PC-3 (cell line): ENCODE measurements at regions not wholly inside any gene's neighbourhood (a gene's known extent, or its start where the extent isn't known, plus 50 kb on each side); places are given as distances from the start of the nearest gene placed in this dataset.

Source experiments
- ATAC-seq: fragments of 200-7000 bp; cut with Tn5 transposase; 2 replicates; pipeline ENCODE4 v1.9.1; 2020; ENCODE audit warnings: mild to moderate bottlenecking, moderate library complexity
- BruUV-seq: library from RNA; stranded (reverse); fragments of 400-500 nt; replicated peaks from 2 replicates; lab custom pipeline; 2021; lab: Mats Ljungman, UMichigan
- CTCF ChIA-PET: fragments of 300-600 bp; sonication (Branson Sonifier 250); formaldehyde crosslinking; loops from one replicate; lab custom pipeline; 2022; ENCODE audit warnings: antibody characterized with exemption; lab: Charles Lee
- POLR2A ChIA-PET: fragments of 300-600 bp; sonication (Branson Sonifier 250); formaldehyde crosslinking; loops from one replicate; lab custom pipeline; 2022; ENCODE audit warnings: antibody characterized with exemption; ENCODE audit not compliant: unreplicated experiment; lab: Charles Lee
- DNase-seq: peaks from one replicate; pipeline ENCODE4 v3.0.0-alpha.2; 2015
- H2AFZ ChIP-seq: fragments of 300-600 bp; sonication (generic); 2 replicates; pipeline ENCODE4 v1.6.0; 2016; ENCODE audit warnings: antibody characterized with exemption, low read length
- H3F3A ChIP-seq: fragments of 300-600 bp; sonication (generic); one replicate; pipeline ENCODE4 v1.6.0; 2017; ENCODE audit warnings: antibody characterized with exemption, low read length, control low read depth, mild to moderate bottlenecking; ENCODE audit not compliant: unreplicated experiment
- H3K27ac ChIP-seq: fragments of 300-600 bp; sonication (generic); 2 replicates; pipeline ENCODE4 v1.5.1; 2016; ENCODE audit warnings: mild to moderate bottlenecking, low read length
- H3K27me3 ChIP-seq: fragments of 300-600 bp; sonication (generic); 2 replicates; pipeline ENCODE4 v1.6.1; 2016; ENCODE audit warnings: low read length, mixed read lengths
- H3K36me3 ChIP-seq: fragments of 300-600 bp; sonication (generic); 2 replicates; pipeline ENCODE4 v1.6.1; 2016; ENCODE audit warnings: low read depth, mixed run types, low read length, mixed read lengths
- H3K4me1 ChIP-seq: fragments of 300-600 bp; sonication (generic); 2 replicates; pipeline ENCODE4 v1.5.1; 2016; ENCODE audit warnings: low read length; ENCODE audit not compliant: insufficient read depth
- H3K4me2 ChIP-seq: fragments of 300-600 bp; sonication (generic); 2 replicates; pipeline ENCODE4 v1.6.0; 2016; ENCODE audit warnings: low read length
- H3K4me3 ChIP-seq: fragments of 300-600 bp; sonication (generic); 2 replicates; pipeline ENCODE4 v1.5.1; 2016; ENCODE audit warnings: mild to moderate bottlenecking, low read length, mixed read lengths
- H3K79me2 ChIP-seq: fragments of 300-600 bp; sonication (generic); 2 replicates; pipeline ENCODE4 v1.6.1; 2017; ENCODE audit warnings: low read length, mixed read lengths
- H3K9ac ChIP-seq: fragments of 300-600 bp; sonication (generic); 2 replicates; pipeline ENCODE4 v1.6.0; 2016; ENCODE audit warnings: mild to moderate bottlenecking, low read length
- H3K9me2 ChIP-seq: fragments of 300-600 bp; sonication (generic); replicated peaks from 2 replicates; pipeline ENCODE4 v1.6.1; 2016; ENCODE audit warnings: mixed run types, low read length, mixed read lengths
- H3K9me3 ChIP-seq: fragments of 300-600 bp; sonication (generic); 2 replicates; pipeline ENCODE4 v1.6.1; 2016; ENCODE audit warnings: low read length, mixed read lengths
- H4K20me1 ChIP-seq: fragments of 300-600 bp; sonication (generic); 2 replicates; pipeline ENCODE4 v1.6.1; 2016; ENCODE audit warnings: low read length, mixed read lengths
- CTCF ChIP-seq: fragments of 300-600 bp; sonication (generic); conservative IDR thresholded peaks from 2 replicates; pipeline ENCODE4 v1.5.1; 2017; ENCODE audit warnings: antibody characterized with exemption, low read depth, mild to moderate bottlenecking, low read length
- EZH2 ChIP-seq: fragments of 300-600 bp; sonication (generic); IDR thresholded peaks from one replicate; pipeline ENCODE4 v1.6.1; 2017; ENCODE audit warnings: antibody characterized with exemption, mild to moderate bottlenecking, low read length; ENCODE audit not compliant: unreplicated experiment
- EZH2phosphoT487 ChIP-seq: fragments of 300-600 bp; sonication (generic); IDR thresholded peaks from 2 replicates; pipeline ENCODE4 v1.6.1; 2018; ENCODE audit warnings: mild to moderate bottlenecking, antibody characterized with exemption, low read length, borderline replicate concordance
- intact Hi-C: fragments of 100-400 bp; cut with micrococcal nuclease; formaldehyde crosslinking; loops from 2 replicates; pipeline ENCODE4 v1.9.0; 2023

- ChIA-PET CTCF (no interaction called here), POLR2A (no interaction called here)
- H3K4me1 ChIP-seq = peaks cover 28% of the 10 kb centered on the region
Observed at GRCh38 chr6:88378639-88379038, 212.5 kb upstream of the CNR1 start.

GRCh38 chr6:88377976-88378568 lies 211.9 kb upstream of the CNR1 start:
- Histone ChIP-seq H3K27me3 (no peaks in the 10 kb centered on the region), H3K9me2 (no peaks in the 10 kb centered on the region), H3K9me3 (no peaks in the 10 kb centered on the region), H3K4me2 (no peak overlapping the region), H3K9ac (no peak overlapping the region), H3F3A (no peaks in the 10 kb centered on the region), H3K4me3 (no peak overlapping the region), H4K20me1 (no peaks in the 10 kb centered on the region), H3K36me3 (no peaks in the 10 kb centered on the region), H3K4me1 (peaks cover 28% of the 10 kb centered on the region), H3K79me2 (no peaks in the 10 kb centered on the region), H2AFZ (no peak overlapping the region), H3K27ac (no peak overlapping the region)
- ATAC-seq = no peak
- ChIA-PET CTCF (no interaction called here), POLR2A (no interaction called here)
- no peak for TF ChIP-seq EZH2
- TF ChIP-seq CTCF = no peak
- no peak for TF ChIP-seq EZH2phosphoT487
- BruUV-seq = no TSS peak
- intact Hi-C loops = no loop called here
- DNase-seq = no peak

More at GRCh38 chr6:88378639-88379038, 212.5 kb upstream of the CNR1 start:
- ATAC-seq (no peak), DNase-seq (no peak)
- Histone ChIP-seq H3F3A (no peaks in the 10 kb centered on the region), H3K9me2 (no peaks in the 10 kb centered on the region), H3K79me2 (no peaks in the 10 kb centered on the region), H3K9me3 (no peaks in the 10 kb centered on the region), H3K9ac (no peak overlapping the region), H3K36me3 (no peaks in the 10 kb centered on the region), H4K20me1 (no peaks in the 10 kb centered on the region), H3K27ac (no peak overlapping the region), H3K4me3 (no peak overlapping the region), H2AFZ (no peak overlapping the region), H3K4me2 (no peak overlapping the region), H3K27me3 (peaks cover 5% of the 10 kb centered on the region; the same call in 1 of the 2 replicates)
- TF ChIP-seq EZH2phosphoT487 = no peak
- TF ChIP-seq EZH2 = no peak
- no peak for TF ChIP-seq CTCF
- intact Hi-C loops = no loop called here
- no TSS peak for BruUV-seq

GRCh38 chr6:88376768-88377387 lies 210.7 kb upstream of the CNR1 start:
- TF ChIP-seq EZH2 (no peak), CTCF (no peak), EZH2phosphoT487 (no peak)

More at GRCh38 chr6:88376768-88377387, 210.7 kb upstream of the CNR1 start:
- Histone ChIP-seq H3F3A (no peaks in the 10 kb centered on the region), H3K9me3 (no peaks in the 10 kb centered on the region), H3K27ac (no peak overlapping the region), H3K4me1 (peaks cover 28% of the 10 kb centered on the region), H3K9ac (no peak overlapping the region), H3K27me3 (no peaks in the 10 kb centered on the region), H3K4me3 (no peak overlapping the region), H4K20me1 (no peaks in the 10 kb centered on the region), H2AFZ (no peak overlapping the region), H3K79me2 (no peaks in the 10 kb centered on the region), H3K9me2 (no peaks in the 10 kb centered on the region), H3K4me2 (peak overlapping the region; percentile 44), H3K36me3 (no peaks in the 10 kb centered on the region)
- POLR2A ChIA-PET = no interaction called here
- intact Hi-C loops = no loop called here
- ATAC-seq (no peak; the same call in 1 of the 2 replicates), DNase-seq (peak; percentile 60)
- no TSS peak for BruUV-seq
- CTCF ChIA-PET = no interaction called here
